Frontal cortex (tissue), 3 donors: ENCODE measurements at regions not wholly inside any gene's neighbourhood (a gene's known extent, or its start where the extent isn't known, plus 50 kb on each side); places are given as distances from the start of the nearest gene placed in this dataset.
"Not testable (repeated sequence)": the region's sequence is repeated elsewhere in the genome, so short reads cannot be mapped to it uniquely, and the experiment has no call there.

Experiments used
- DNase-seq, 2 donors: peaks; one replicate each; pipeline ENCODE4 v3.0.0; 2012; ENCODE audit warnings: low spot score in 2 of 2
- FAIRE-seq: peaks from 2 replicates; lab custom pipeline; 2012; peaks lifted over from hg19 to GRCh38; lab: Jason Lieb, UNC
- donor health status: control.
- donor health status: control.
- donor health status: control.

- FAIRE-seq (no peak), DNase-seq (no peak)
Measured at GRCh38 chr12:25347716-25348592, 97.2 kb upstream of the KRAS start.

GRCh38 chr12:25341877-25342276 lies 91.1 kb upstream of the KRAS start:
- DNase-seq, FAIRE-seq: not testable (repeated sequence)

DNA sequence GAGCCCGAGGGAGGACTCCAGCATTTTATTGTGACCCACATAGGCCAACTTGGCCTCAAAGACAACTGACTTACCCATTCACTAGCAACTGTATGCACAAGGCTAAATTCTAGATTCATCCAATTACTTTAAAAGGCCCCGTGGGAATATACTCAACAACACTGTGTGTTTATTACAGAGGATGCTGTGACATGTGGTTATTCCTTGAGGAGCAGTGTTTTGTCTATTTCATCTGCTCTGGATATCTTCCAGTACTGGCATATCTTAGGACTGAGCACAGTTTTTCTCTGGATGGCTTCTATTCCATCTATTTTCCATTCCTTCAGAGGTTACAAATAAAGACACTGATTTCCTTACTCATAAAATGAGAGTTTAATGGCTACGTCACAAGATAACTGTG lies 87.2 kb upstream of the KRAS start:
- no peak for DNase-seq
- FAIRE-seq, result no peak

- FAIRE-seq (no peak), DNase-seq (no peak)
Measured at GRCh38 chr12:25332143-25332542, 81.4 kb upstream of the KRAS start.

GRCh38 chr12:25328072-25328712 lies 77.5 kb upstream of the KRAS start:
- FAIRE-seq, result no peak
- no peak for DNase-seq

- DNase-seq (no peak), FAIRE-seq (no peak)
Measured at GRCh38 chr12:25327321-25327720, 76.6 kb upstream of the KRAS start.

DNA sequence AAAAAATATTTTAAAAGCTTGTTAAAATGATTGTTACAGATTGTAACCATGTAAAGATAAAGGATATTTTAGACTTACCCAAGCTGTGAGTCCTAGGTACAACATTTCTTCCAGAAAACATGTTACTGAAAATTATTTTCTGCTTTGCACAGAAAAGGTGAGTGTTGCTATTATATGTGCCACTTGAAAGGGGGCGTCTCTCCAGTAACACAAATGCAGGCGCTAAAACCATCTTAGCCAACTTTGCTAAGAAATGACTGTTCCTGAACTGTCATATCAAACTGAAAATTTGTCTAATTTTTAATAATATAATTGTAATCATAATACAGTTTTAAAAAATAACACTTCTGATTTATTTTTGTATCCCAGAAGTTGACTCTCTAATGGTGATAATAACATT lies 75.6 kb upstream of the KRAS start:
- DNase-seq (no peak), FAIRE-seq (no peak)

DNA sequence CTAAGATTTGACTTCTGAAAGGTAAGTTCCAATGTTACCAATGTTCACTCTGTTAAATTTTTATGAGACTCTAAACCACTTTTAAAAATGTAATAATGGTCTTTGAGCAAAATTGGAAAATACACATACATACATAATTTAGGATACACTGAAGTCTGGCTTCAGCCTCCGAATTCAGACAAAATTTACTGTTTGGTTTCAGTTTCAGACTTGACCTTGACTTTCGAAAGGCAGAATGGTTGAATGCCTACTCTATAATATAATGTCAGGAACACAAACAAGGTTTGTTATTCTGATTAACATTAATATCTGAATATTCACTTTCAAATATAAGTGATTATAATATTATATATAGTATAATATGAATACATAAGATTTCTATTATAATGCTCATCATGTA lies 74.1 kb upstream of the KRAS start:
- DNase-seq, result no peak
- FAIRE-seq, result peak; percentile 44

DNA sequence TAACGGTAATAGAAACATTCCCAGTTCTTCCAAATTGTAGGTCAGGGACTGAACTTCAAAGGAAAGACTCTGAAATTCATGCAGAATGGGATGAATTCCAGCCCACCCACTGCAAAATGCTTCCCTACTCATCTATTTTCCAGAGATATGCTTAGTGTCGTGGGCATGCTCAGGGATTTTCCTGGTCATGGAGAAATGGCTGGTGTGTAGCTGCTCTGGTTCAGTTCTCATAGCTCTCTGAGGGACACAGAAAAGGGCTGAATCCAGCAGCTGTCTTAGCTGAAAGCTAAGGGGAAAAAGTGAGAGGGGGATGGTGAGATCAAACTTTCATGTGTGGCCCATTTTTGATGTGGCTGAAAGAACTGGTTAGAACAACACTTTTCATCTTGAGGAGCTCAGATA lies 72.9 kb upstream of the KRAS start:
- FAIRE-seq (no peak), DNase-seq (no peak)

DNA sequence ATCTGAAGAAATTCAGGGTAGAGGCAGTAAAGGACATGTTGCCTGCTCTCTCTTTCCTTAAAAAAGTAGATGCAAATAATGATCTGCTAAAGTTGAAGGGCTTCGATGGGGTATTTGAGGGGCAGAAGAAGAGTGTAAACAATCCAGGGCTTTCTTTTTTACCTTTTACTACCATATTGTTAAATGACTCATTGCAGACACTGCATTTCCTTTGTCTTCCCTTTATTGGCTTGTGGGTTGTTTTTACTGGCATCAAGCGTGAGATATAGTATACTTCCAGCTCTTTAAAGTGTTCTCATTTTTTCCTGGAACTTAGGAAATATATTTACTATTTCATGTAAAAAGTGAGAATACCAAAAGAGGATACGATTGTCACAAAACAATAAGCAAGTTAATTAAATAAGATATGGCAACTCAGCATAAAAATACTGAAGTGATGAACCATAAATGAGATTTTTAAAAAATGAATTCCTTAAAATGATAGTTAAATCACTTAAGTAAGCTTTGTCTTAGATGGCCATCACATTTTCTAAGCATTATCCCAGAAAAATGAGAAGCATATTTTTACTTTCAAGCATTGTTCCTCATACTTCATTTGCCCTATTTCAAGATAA lies 72.3 kb upstream of the KRAS start:
- FAIRE-seq (no peak), DNase-seq (no peak)

- no peak for FAIRE-seq
- no peak for DNase-seq
Measured at GRCh38 chr12:25322351-25322750, 71.6 kb upstream of the KRAS start.

- DNase-seq (no peak), FAIRE-seq (no peak)
Measured at GRCh38 chr12:25321772-25322171, 71.0 kb upstream of the KRAS start.

DNA sequence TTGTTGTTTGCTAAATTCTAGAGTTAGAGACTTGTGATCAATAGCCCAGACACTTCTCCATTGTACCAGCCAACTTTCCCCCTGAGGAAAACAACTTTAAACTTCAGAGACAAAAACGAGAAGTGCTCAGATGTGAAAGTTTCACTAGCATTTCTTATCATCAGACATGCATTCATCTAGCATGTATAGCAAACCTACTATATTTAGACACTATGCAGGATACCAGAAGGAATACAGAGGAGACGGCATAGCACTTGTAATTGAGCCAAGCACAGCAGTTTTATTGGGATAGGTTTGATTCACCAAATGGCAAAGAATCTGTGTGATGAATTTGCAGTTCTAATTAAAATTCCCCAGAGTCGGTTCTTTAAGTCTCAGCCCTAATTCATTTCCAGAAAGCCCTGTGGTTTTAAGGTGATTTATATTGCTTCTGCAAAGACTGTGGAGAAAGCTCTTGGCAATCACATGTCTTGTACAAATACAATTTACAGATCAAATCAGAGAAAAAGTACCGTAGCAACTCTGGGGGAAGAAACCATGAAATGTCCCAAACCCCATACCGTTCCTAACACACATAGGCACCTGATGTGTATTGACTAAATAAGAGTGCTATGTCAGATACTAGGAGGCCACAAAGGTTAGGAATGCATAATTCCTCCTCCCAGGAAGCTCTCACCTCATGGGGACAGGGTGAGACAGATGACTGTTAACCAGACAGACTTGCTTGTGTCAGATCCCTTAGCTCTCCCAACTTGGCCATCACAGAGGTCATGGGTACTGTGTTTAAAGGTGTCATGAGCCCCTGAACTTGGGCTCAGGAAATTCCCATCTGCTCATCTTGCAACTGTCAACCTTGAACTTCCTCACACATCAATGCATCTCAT lies 69.6 kb upstream of the KRAS start:
- no peak for DNase-seq
- FAIRE-seq, result no peak

DNA sequence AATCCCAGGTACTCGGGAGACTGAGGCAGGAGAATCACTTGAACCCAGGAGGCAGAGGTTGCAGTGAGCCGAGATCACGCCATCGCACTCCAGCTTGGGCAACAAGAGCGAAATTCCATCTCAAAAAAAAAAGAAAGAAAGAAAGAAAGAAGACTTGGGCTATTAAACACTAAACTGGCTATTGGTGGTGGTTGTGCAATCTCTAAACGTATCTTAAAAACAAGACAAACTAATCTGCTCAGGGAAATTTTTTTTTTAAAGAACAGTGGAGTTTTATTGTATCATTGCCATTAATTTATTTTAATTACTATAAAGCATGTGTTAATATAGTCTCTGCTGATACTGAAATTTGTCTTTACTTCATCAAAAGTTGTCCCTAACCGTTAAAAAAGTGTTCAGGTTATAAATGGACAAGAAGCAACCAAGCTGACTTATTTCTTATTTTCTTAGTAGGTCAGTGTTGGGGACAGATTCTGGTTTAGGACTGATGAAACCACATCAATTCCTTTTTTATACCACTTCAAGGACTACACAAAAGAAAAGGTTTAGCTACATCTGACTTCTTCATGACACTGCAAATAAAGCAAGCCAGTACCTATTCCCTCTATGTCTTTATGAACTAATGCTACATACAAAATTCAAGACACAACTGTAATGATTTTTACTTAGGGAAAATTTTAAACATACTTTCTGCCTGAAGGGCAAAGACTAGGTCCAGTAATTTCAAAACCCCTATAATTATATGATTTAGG lies 68.7 kb upstream of the KRAS start:
- no peak for FAIRE-seq

DNA sequence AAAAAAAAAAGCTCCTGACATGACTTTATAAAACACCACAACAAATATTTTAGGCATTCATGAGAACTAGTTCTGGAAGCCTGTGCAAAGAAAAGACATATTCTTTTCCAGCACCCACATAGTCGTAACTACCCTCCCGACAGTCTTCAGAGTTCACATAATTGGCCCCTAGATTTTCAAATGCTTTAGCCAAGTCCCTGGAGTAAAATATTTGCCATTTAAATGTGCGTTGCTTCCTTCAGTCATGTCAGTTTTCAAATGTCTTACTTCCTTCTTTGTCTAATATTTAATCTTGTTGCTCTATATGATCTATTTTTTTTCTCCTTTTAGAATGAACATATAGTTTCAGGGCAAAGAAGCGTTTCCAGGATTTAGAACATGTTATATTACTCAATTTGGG lies 66.8 kb upstream of the KRAS start:
- FAIRE-seq (no peak), DNase-seq (no peak)

More for the DNA sequence above, 68.7 kb upstream of the KRAS start:
- DNase-seq, result no peak

DNA sequence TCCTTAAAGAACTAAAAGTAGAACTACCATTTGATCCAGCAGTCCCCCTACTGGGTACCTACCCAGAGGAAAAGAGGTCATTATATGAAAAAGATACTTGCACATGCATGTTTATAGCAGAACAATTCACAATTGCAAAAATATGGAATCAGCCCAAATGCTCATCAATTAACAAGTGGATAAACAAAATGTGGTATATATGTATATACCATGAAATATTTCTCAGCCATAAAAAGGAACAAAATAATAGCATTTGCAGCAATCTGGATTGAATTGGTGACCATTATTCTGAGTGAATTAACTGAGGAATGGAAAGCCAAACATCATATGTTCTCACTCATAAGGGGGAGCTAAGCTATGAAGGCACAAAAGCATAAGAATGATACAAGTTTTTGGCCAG lies 64.7 kb upstream of the KRAS start:
- DNase-seq, result no peak
- FAIRE-seq, result no peak

GRCh38 chr12:25313266-25313990 lies 62.7 kb upstream of the KRAS start:
- FAIRE-seq, DNase-seq: not testable (repeated sequence)

- FAIRE-seq (no peak), DNase-seq (no peak)
Measured at GRCh38 chr12:25311506-25311905, 60.8 kb upstream of the KRAS start.

DNA sequence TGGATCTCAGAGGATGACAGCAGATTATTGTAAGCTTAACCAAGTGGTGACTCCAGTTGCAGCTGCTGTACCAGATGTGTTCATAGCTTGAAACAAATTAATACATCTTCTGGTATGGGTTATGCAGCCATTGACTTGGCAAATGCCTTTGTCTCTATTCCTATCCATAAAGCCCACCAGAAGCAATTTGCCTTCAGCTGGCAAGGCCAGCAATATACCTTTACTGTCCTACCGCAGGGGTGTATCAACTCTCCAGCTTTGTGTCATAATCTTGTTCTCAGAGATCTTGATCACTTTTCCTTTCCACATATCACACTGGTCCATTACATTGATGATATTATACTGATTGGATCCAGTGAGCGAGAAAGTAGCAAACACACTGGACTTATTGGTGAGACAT lies 59.3 kb upstream of the KRAS start:
- not testable (repeated sequence) for FAIRE-seq, DNase-seq
